ENCODE measurements at regions not wholly inside any gene's neighbourhood (a gene's known extent, or its start where the extent isn't known, plus 50 kb on each side); places are given as distances from the start of the nearest gene placed in this dataset.

DNA sequence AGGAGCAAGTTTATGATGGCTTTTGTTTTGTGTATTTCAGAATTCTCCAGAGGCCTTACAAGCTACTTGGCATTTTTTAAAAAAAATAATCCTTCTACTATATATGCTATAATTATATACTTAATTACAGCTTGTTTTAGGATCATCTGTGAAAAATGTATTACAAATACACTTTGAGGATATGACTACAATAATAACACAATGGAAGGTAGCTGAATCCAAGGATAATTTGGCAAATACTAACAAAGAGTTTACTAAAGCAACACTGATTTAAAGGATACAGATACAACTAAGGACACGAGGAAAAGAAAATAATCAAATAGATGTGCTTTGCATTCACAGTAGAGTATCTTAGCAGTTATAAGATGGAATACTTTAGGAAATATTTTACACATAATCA is 381.9 kb upstream of the CITED2 start:
- no peak for TF ChIP-seq EZH2 (IDR thresholded peaks at IDR 0.05; ENCODE audit: borderline replicate concordance, insufficient read depth, low read length, poor library complexity, severe bottlenecking)
- TF ChIP-seq, protein P1, sequence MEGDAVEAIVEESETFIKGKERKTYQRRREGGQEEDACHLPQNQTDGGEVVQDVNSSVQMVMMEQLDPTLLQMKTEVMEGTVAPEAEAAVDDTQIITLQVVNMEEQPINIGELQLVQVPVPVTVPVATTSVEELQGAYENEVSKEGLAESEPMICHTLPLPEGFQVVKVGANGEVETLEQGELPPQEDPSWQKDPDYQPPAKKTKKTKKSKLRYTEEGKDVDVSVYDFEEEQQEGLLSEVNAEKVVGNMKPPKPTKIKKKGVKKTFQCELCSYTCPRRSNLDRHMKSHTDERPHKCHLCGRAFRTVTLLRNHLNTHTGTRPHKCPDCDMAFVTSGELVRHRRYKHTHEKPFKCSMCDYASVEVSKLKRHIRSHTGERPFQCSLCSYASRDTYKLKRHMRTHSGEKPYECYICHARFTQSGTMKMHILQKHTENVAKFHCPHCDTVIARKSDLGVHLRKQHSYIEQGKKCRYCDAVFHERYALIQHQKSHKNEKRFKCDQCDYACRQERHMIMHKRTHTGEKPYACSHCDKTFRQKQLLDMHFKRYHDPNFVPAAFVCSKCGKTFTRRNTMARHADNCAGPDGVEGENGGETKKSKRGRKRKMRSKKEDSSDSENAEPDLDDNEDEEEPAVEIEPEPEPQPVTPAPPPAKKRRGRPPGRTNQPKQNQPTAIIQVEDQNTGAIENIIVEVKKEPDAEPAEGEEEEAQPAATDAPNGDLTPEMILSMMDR (IDR thresholded peaks at IDR 0.05; ENCODE audit: poor library complexity, severe bottlenecking) = no peak
- TF ChIP-seq RAD21 (conservative IDR thresholded peaks at IDR 0.05) = no peak
- TF ChIP-seq SMC3 (conservative IDR thresholded peaks at IDR 0.05; ENCODE audit: poor library complexity) = no peak
- TF ChIP-seq EP300 (conservative IDR thresholded peaks at IDR 0.05; ENCODE audit: poor library complexity, severe bottlenecking) = no peak
- TF ChIP-seq POLR2AphosphoS5 (IDR thresholded peaks at IDR 0.05) = no peak
- TF ChIP-seq, protein P2, sequence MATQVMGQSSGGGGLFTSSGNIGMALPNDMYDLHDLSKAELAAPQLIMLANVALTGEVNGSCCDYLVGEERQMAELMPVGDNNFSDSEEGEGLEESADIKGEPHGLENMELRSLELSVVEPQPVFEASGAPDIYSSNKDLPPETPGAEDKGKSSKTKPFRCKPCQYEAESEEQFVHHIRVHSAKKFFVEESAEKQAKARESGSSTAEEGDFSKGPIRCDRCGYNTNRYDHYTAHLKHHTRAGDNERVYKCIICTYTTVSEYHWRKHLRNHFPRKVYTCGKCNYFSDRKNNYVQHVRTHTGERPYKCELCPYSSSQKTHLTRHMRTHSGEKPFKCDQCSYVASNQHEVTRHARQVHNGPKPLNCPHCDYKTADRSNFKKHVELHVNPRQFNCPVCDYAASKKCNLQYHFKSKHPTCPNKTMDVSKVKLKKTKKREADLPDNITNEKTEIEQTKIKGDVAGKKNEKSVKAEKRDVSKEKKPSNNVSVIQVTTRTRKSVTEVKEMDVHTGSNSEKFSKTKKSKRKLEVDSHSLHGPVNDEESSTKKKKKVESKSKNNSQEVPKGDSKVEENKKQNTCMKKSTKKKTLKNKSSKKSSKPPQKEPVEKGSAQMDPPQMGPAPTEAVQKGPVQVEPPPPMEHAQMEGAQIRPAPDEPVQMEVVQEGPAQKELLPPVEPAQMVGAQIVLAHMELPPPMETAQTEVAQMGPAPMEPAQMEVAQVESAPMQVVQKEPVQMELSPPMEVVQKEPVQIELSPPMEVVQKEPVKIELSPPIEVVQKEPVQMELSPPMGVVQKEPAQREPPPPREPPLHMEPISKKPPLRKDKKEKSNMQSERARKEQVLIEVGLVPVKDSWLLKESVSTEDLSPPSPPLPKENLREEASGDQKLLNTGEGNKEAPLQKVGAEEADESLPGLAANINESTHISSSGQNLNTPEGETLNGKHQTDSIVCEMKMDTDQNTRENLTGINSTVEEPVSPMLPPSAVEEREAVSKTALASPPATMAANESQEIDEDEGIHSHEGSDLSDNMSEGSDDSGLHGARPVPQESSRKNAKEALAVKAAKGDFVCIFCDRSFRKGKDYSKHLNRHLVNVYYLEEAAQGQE (IDR thresholded peaks at IDR 0.05; ENCODE audit: borderline replicate concordance) = no peak
- TF ChIP-seq TAF1 (IDR thresholded peaks at IDR 0.05; ENCODE audit: low read depth) = no peak
- TF ChIP-seq MXI1 (conservative IDR thresholded peaks at IDR 0.05; ENCODE audit: poor library complexity, severe bottlenecking) = no peak

Measured in neural cell (in vitro differentiated cells).